ENCODE measurements at regions not wholly inside any gene's neighbourhood (a gene's known extent, or its start where the extent isn't known, plus 50 kb on each side); places are given as distances from the start of the nearest gene placed in this dataset.

- TF ChIP-seq CTCF (IDR thresholded peaks at IDR 0.05): no peak
- no peak for TF ChIP-seq POLR2A (IDR thresholded peaks at IDR 0.05)
Observed at GRCh38 chr9:33739398-33739797, 56.0 kb upstream of the PRSS3 start.
